ENCODE measurements at regions not wholly inside any gene's neighbourhood (a gene's known extent, or its start where the extent isn't known, plus 50 kb on each side); places are given as distances from the start of the nearest gene placed in this dataset.

GRCh38 chr9:18109675-18110074 is 364.3 kb upstream of the ADAMTSL1 start:
- no peak for ATAC-seq (ENCODE audit: low read depth in 2 of 2)
- Mint-ChIP-seq H3K27me3 (no peaks in the 10 kb centered on the region), H3K4me3 (no peak overlapping the region), H3K4me1 (no peaks in the 10 kb centered on the region), H3K27ac (no peak overlapping the region), H3K36me3 (no peaks in the 10 kb centered on the region), H3K9me3 (peaks cover 0 to 9% (median 4%) of the 10 kb centered on the region in 7 donors)
- DNase-seq: no peak

- Mint-ChIP-seq H3K27ac (no peak overlapping the region), H3K4me3 (no peak overlapping the region), H3K27me3 (no peaks in the 10 kb centered on the region), H3K4me1 (no peaks in the 10 kb centered on the region), H3K9me3 (peaks cover 0 to 9% (median 4%) of the 10 kb centered on the region in 7 donors), H3K36me3 (no peaks in the 10 kb centered on the region)
- DNase-seq (no peak), ATAC-seq (ENCODE audit: low read depth in 2 of 2) (no peak)
These were observed 362.8 kb upstream of the ADAMTSL1 start for GRCh38 chr9:18111146-18111545.

- Mint-ChIP-seq H3K27me3 (no peaks in the 10 kb centered on the region), H3K9me3 (peaks cover 0 to 9% (median 5%) of the 10 kb centered on the region in 7 donors), H3K4me1 (no peaks in the 10 kb centered on the region), H3K36me3 (no peaks in the 10 kb centered on the region), H3K27ac (no peak overlapping the region), H3K4me3 (no peak overlapping the region)
- DNase-seq (no peak), ATAC-seq (ENCODE audit: low read depth in 2 of 2) (no peak)
These were observed 359.1 kb upstream of the ADAMTSL1 start for GRCh38 chr9:18114559-18115475.

GRCh38 chr9:18118268-18118667 is 355.7 kb upstream of the ADAMTSL1 start:
- Mint-ChIP-seq H3K27ac (no peak overlapping the region), H3K36me3 (no peaks in the 10 kb centered on the region), H3K9me3 (peaks cover 0 to 7% (median 3%) of the 10 kb centered on the region in 7 donors), H3K27me3 (no peaks in the 10 kb centered on the region), H3K4me1 (no peaks in the 10 kb centered on the region), H3K4me3 (no peak overlapping the region)
- DNase-seq (no peak), ATAC-seq (ENCODE audit: low read depth in 2 of 2) (no peak)

GRCh38 chr9:18122171-18122570 is 351.8 kb upstream of the ADAMTSL1 start:
- H3K4me3 Mint-ChIP-seq: no peak overlapping the region
- H3K36me3 Mint-ChIP-seq: no peaks in the 10 kb centered on the region
- ATAC-seq (ENCODE audit: low read depth in 2 of 2) (no peak), DNase-seq (no peak)
- peaks cover 0 to 3% (median 0%) of the 10 kb centered on the region in 3 donors for H3K27me3 Mint-ChIP-seq
- H3K9me3 Mint-ChIP-seq: peaks cover 0 to 16% (median 6%) of the 10 kb centered on the region in 7 donors
- no peaks in the 10 kb centered on the region for H3K4me1 Mint-ChIP-seq
- H3K27ac Mint-ChIP-seq: no peak overlapping the region

- H3K9me3 Mint-ChIP-seq: peaks cover 0 to 16% (median 5%) of the 10 kb centered on the region in 7 donors
- no peak overlapping the region for H3K4me3 Mint-ChIP-seq
- H3K27me3 Mint-ChIP-seq: peaks cover 0 to 5% (median 0%) of the 10 kb centered on the region in 3 donors
- ATAC-seq (ENCODE audit: low read depth in 2 of 2) (no peak), DNase-seq (no peak)
- H3K36me3 Mint-ChIP-seq: no peaks in the 10 kb centered on the region
- no peaks in the 10 kb centered on the region for H3K4me1 Mint-ChIP-seq
- H3K27ac Mint-ChIP-seq: no peak overlapping the region
These were observed 349.2 kb upstream of the ADAMTSL1 start for GRCh38 chr9:18124760-18125159.

GRCh38 chr9:18126831-18127498 is 347.0 kb upstream of the ADAMTSL1 start:
- ATAC-seq (ENCODE audit: low read depth in 2 of 2) (no peak), DNase-seq (no peak)
- Mint-ChIP-seq H3K4me1 (no peaks in the 10 kb centered on the region), H3K9me3 (peaks cover 0 to 19% (median 5%) of the 10 kb centered on the region in 7 donors), H3K27me3 (peaks cover 0 to 5% (median 0%) of the 10 kb centered on the region in 3 donors), H3K4me3 (no peak overlapping the region), H3K36me3 (no peaks in the 10 kb centered on the region), H3K27ac (peak overlapping the region in 1 of 6 donors; percentile 51)

- no peak overlapping the region for H3K4me3 Mint-ChIP-seq
- H3K27ac Mint-ChIP-seq: no peak overlapping the region
- peaks cover 0 to 5% (median 0%) of the 10 kb centered on the region in 3 donors for H3K27me3 Mint-ChIP-seq
- H3K36me3 Mint-ChIP-seq: peaks cover 0 to 4% of the 10 kb centered on the region in 2 donors
- no peak for ATAC-seq (ENCODE audit: low read depth in 2 of 2)
- no peaks in the 10 kb centered on the region for H3K4me1 Mint-ChIP-seq
- peaks cover 0 to 24% (median 10%) of the 10 kb centered on the region in 7 donors for H3K9me3 Mint-ChIP-seq
- no peak for DNase-seq
These were observed 346.5 kb upstream of the ADAMTSL1 start for GRCh38 chr9:18127499-18127875.

- ATAC-seq (ENCODE audit: low read depth in 2 of 2) (no peak), DNase-seq (no peak)
- H3K9me3 Mint-ChIP-seq: peaks cover 0 to 15% (median 4%) of the 10 kb centered on the region in 7 donors
- peaks cover 0 to 5% of the 10 kb centered on the region in 2 donors for H3K36me3 Mint-ChIP-seq
- peaks cover 0 to 5% (median 0%) of the 10 kb centered on the region in 3 donors for H3K27me3 Mint-ChIP-seq
- no peaks in the 10 kb centered on the region for H3K4me1 Mint-ChIP-seq
- H3K4me3 Mint-ChIP-seq: no peak overlapping the region
- H3K27ac Mint-ChIP-seq: no peak overlapping the region
These were observed 344.1 kb upstream of the ADAMTSL1 start for GRCh38 chr9:18129809-18130334.

GRCh38 chr9:18136354-18136994 is 337.5 kb upstream of the ADAMTSL1 start:
- no peak overlapping the region for H3K27ac Mint-ChIP-seq
- H3K4me3 Mint-ChIP-seq: no peak overlapping the region
- DNase-seq (no peak), ATAC-seq (ENCODE audit: low read depth in 2 of 2) (no peak)
- no peaks in the 10 kb centered on the region for H3K4me1 Mint-ChIP-seq
- peaks cover 0 to 16% (median 0%) of the 10 kb centered on the region in 7 donors for H3K9me3 Mint-ChIP-seq
- H3K36me3 Mint-ChIP-seq: peaks cover 0 to 5% of the 10 kb centered on the region in 2 donors
- H3K27me3 Mint-ChIP-seq: no peaks in the 10 kb centered on the region

- Mint-ChIP-seq H3K36me3 (no peaks in the 10 kb centered on the region), H3K27ac (no peak overlapping the region), H3K27me3 (no peaks in the 10 kb centered on the region), H3K4me1 (no peaks in the 10 kb centered on the region), H3K9me3 (peaks cover 0 to 8% (median 0%) of the 10 kb centered on the region in 7 donors), H3K4me3 (no peak overlapping the region)
- DNase-seq: no peak
- ATAC-seq (ENCODE audit: low read depth in 2 of 2): no peak
These were observed 336.1 kb upstream of the ADAMTSL1 start for GRCh38 chr9:18137815-18138214.

- H3K9me3 Mint-ChIP-seq: peaks cover 0 to 8% (median 0%) of the 10 kb centered on the region in 7 donors
- no peak overlapping the region for H3K4me3 Mint-ChIP-seq
- H3K4me1 Mint-ChIP-seq: no peaks in the 10 kb centered on the region
- no peaks in the 10 kb centered on the region for H3K27me3 Mint-ChIP-seq
- H3K27ac Mint-ChIP-seq: no peak overlapping the region
- H3K36me3 Mint-ChIP-seq: no peaks in the 10 kb centered on the region
- no peak for DNase-seq
- no peak for ATAC-seq (ENCODE audit: low read depth in 2 of 2)
These were observed 335.3 kb upstream of the ADAMTSL1 start for GRCh38 chr9:18138656-18139055.

- ATAC-seq (ENCODE audit: low read depth in 2 of 2): no peak
- Mint-ChIP-seq H3K9me3 (peaks cover 0 to 3% (median 0%) of the 10 kb centered on the region in 7 donors), H3K4me1 (no peaks in the 10 kb centered on the region), H3K4me3 (no peak overlapping the region), H3K27ac (no peak overlapping the region), H3K36me3 (no peaks in the 10 kb centered on the region), H3K27me3 (no peaks in the 10 kb centered on the region)
- no peak for DNase-seq
These were observed 332.3 kb upstream of the ADAMTSL1 start for GRCh38 chr9:18141681-18142080.

Data from naive B cell (primary cell).